Erythroblast (primary cell): ENCODE measurements at regions not wholly inside any gene's neighbourhood (a gene's known extent, or its start where the extent isn't known, plus 50 kb on each side); places are given as distances from the start of the nearest gene placed in this dataset.

Source experiments
- GATA1 ChIP-seq: IDR thresholded peaks from 2 replicates; pipeline ENCODE4 v1.6.1; 2011; ENCODE audit warnings: low read depth, mild to moderate bottlenecking, control low read depth, low read length, moderate library complexity
- POLR2A ChIP-seq: IDR thresholded peaks from 2 replicates; pipeline ENCODE4 v1.6.1; 2011; ENCODE audit warnings: mild to moderate bottlenecking, low read length

DNA sequence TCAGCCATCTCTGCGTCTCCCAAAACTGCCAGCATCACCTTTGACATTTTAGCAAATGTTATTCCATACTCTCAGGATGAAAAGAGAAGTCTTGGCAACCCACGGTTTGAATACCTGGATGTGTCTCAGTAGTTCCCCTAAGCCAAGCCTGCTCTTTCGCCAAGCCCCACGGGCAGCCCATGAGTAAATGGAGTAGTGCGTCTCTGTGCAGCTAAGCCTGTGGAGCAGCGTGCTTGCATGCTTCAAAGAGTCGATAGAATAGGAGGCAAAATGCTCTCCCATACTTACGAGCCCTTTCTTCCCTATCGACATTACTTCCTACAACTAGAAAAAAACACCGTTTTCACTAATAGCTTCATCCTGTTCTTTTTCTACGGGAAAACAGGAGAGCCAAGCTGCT is 634.5 kb upstream of the TMEM132C start:
- TF ChIP-seq POLR2A (no peak), GATA1 (no peak)
